ENCODE measurements at regions not wholly inside any gene's neighbourhood (a gene's known extent, or its start where the extent isn't known, plus 50 kb on each side); places are given as distances from the start of the nearest gene placed in this dataset.

GRCh38 chr2:120472031-120472430 is 126.1 kb downstream of the INHBB start:
- TF ChIP-seq CTCF (IDR thresholded peaks at IDR 0.05; ENCODE audit: insufficient read depth, low read depth, low read length): no peak
- no peak for TF ChIP-seq EZH2 (IDR thresholded peaks at IDR 0.05; ENCODE audit: insufficient read depth, low read length)

All from astrocyte (in vitro differentiated cells and primary cell).